ENCODE measurements at regions not wholly inside any gene's neighbourhood (a gene's known extent, or its start where the extent isn't known, plus 50 kb on each side); places are given as distances from the start of the nearest gene placed in this dataset.

DNA sequence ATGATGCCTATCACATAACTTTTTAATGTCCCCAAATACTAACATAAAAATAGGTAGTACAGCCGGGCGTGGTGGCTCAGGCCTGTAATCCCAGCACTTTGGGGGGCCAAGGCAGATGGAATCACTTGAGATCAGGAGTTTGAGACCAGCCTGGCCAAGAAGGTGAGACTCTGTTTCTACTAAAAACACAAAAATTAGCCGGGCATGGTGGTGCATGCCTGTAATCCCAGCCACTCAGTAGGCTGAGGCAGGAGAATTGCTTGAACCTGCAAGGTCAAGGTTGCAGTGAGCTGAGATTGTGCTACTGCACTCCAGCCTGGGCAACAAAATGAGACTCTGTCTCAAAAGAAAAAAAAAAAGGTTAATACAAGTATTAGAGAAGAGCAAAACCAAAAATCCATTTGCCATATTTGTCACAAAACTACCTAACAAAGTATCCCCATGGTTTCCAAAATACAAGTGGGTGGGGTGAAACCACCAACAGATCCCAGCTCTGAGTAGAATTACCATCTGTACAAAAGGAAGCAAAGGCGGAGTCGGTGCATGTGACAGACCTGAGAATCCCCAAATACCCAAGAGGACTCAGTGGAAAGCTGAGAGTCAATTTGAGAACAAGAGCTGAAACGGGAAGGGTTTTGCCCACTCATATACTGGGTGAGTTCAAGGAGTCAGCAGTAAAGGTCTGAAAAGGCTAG, 113.2 kb downstream of the TOMM20 start:
- TF ChIP-seq, protein P1, sequence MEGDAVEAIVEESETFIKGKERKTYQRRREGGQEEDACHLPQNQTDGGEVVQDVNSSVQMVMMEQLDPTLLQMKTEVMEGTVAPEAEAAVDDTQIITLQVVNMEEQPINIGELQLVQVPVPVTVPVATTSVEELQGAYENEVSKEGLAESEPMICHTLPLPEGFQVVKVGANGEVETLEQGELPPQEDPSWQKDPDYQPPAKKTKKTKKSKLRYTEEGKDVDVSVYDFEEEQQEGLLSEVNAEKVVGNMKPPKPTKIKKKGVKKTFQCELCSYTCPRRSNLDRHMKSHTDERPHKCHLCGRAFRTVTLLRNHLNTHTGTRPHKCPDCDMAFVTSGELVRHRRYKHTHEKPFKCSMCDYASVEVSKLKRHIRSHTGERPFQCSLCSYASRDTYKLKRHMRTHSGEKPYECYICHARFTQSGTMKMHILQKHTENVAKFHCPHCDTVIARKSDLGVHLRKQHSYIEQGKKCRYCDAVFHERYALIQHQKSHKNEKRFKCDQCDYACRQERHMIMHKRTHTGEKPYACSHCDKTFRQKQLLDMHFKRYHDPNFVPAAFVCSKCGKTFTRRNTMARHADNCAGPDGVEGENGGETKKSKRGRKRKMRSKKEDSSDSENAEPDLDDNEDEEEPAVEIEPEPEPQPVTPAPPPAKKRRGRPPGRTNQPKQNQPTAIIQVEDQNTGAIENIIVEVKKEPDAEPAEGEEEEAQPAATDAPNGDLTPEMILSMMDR (optimal IDR thresholded peaks at IDR 0.05 in 1 of 3, IDR thresholded peaks at IDR 0.05 in 1 of 3, conservative IDR thresholded peaks at IDR 0.05 in 1 of 3; ENCODE audit: extremely low read depth in 1 of 3, insufficient read depth in 2 of 3, low read length in 3 of 3) = no peak
- TF ChIP-seq EZH2 (IDR thresholded peaks at IDR 0.05; ENCODE audit: low read length) = no peak
